GM12878 (cell line): ENCODE measurements at regions not wholly inside any gene's neighbourhood (a gene's known extent, or its start where the extent isn't known, plus 50 kb on each side); places are given as distances from the start of the nearest gene placed in this dataset.

Experiments
- CEBPB ChIP-seq, 2 experiments: fragments of 150-350 bp in 1 of 2; IDR thresholded peaks; 2 replicates each; pipeline ENCODE4 v1.6.1; 2012 to 2014; ENCODE audit warnings: low read depth in 2 of 2, low read length in 2 of 2, borderline replicate concordance in 1 of 2, inconsistent platforms in 1 of 2
- CTCF ChIP-seq, 3 experiments: IDR thresholded peaks in 2 of 3; conservative IDR thresholded peaks in 1 of 3; 2 replicates each; pipeline ENCODE4 v1.5.1; 2011; ENCODE audit warnings: low read depth in 3 of 3, low read length in 3 of 3, mild to moderate bottlenecking in 3 of 3, control low read depth in 2 of 3, moderate library complexity in 2 of 3, inconsistent platforms in 1 of 3, mixed read lengths in 1 of 3; ENCODE audit not compliant: control insufficient read depth in 2 of 3, insufficient read depth in 1 of 3; ENCODE audit errors: extremely low read depth in 1 of 3
- EZH2 ChIP-seq: IDR thresholded peaks from 2 replicates; pipeline ENCODE4 v1.6.1; 2012; ENCODE audit warnings: low read depth, mild to moderate bottlenecking, control low read depth, inconsistent platforms, low read length, borderline replicate concordance; ENCODE audit not compliant: control insufficient read depth
- MAX ChIP-seq: IDR thresholded peaks from 2 replicates; pipeline ENCODE4 v1.6.1; 2012; ENCODE audit warnings: low read depth, low read length, improper control_type of control experiment
- POLR2A ChIP-seq: IDR thresholded peaks from 2 replicates; pipeline ENCODE4 v1.6.1; 2011; ENCODE audit warnings: low read depth, mild to moderate bottlenecking, low read length
- POLR2AphosphoS5 ChIP-seq: IDR thresholded peaks from 2 replicates; pipeline ENCODE4 v1.6.1; 2011; ENCODE audit warnings: mild to moderate bottlenecking, low read length, inconsistent platforms
- TARDBP ChIP-seq: IDR thresholded peaks from 2 replicates; pipeline ENCODE4 v1.6.1; 2016; ENCODE audit warnings: borderline replicate concordance
- ZNF274 ChIP-seq: IDR thresholded peaks from one replicate; pipeline ENCODE4 v1.8.0; 2011; ENCODE audit not compliant: insufficient read length, insufficient read depth

- TF ChIP-seq POLR2A: no peak
- TF ChIP-seq MAX: no peak
- no peak for TF ChIP-seq POLR2AphosphoS5
- no peak for TF ChIP-seq EZH2
- no peak for TF ChIP-seq CTCF (IDR thresholded peaks at IDR 0.05 in 2 of 3, conservative IDR thresholded peaks at IDR 0.05 in 1 of 3; ENCODE audit: control insufficient read depth in 2 of 3, extremely low read depth in 1 of 3, insufficient read depth in 1 of 3, low read depth in 3 of 3, low read length in 3 of 3)
- TF ChIP-seq CEBPB (IDR thresholded peaks at IDR 0.05; ENCODE audit: borderline replicate concordance in 1 of 2, low read depth in 2 of 2, low read length in 2 of 2): no peak
- no peak for TF ChIP-seq TARDBP
- no peak for TF ChIP-seq ZNF274
These were observed 446.2 kb downstream of the XYLT1 start for GRCh38 chr16:17024514-17024913.
